Glomerular visceral epithelial cell (primary cell): ENCODE measurements at regions not wholly inside any gene's neighbourhood (a gene's known extent, or its start where the extent isn't known, plus 50 kb on each side); places are given as distances from the start of the nearest gene placed in this dataset.
"Not testable (repeated sequence)": the region's sequence is repeated elsewhere in the genome, so short reads cannot be mapped to it uniquely, and the experiment has no call there.

Experiments used
- DNase-seq: peaks from one replicate; pipeline ENCODE4 v3.0.0-alpha.2; 2016; ENCODE audit errors: extremely low spot score

GRCh38 chr1:14137411-14138134, 437.6 kb downstream of the PRDM2 start:
- DNase-seq: no peak

GRCh38 chr1:14138135-14138506, 438.1 kb downstream of the PRDM2 start:
- peak; percentile 33 for DNase-seq

- no peak for DNase-seq
Observed at GRCh38 chr1:14138687-14139086, 438.7 kb downstream of the PRDM2 start.

GRCh38 chr1:14140831-14141401, 440.9 kb downstream of the PRDM2 start:
- DNase-seq: no peak

GRCh38 chr1:14141656-14142055, 441.7 kb downstream of the PRDM2 start:
- no peak for DNase-seq

GRCh38 chr1:14142397-14143100, 442.6 kb downstream of the PRDM2 start:
- DNase-seq: no peak

GRCh38 chr1:14143777-14144176, 443.8 kb downstream of the PRDM2 start:
- no peak for DNase-seq

- no peak for DNase-seq
Observed at GRCh38 chr1:14148526-14148925, 448.5 kb downstream of the PRDM2 start.

- no peak for DNase-seq
Observed at GRCh38 chr1:14149431-14149830, 449.1 kb upstream of the KAZN start.

GRCh38 chr1:14156543-14156942, 441.9 kb upstream of the KAZN start:
- no peak for DNase-seq

GRCh38 chr1:14160781-14161180, 437.7 kb upstream of the KAZN start:
- DNase-seq: no peak

GRCh38 chr1:14163246-14163645, 435.2 kb upstream of the KAZN start:
- no peak for DNase-seq

- no peak for DNase-seq
Observed at GRCh38 chr1:14165371-14165801, 433.1 kb upstream of the KAZN start.

GRCh38 chr1:14167884-14168283, 430.6 kb upstream of the KAZN start:
- no peak for DNase-seq

GRCh38 chr1:14168326-14169063, 430.0 kb upstream of the KAZN start:
- no peak for DNase-seq

- DNase-seq: no peak
Observed at GRCh38 chr1:14173598-14173997, 424.9 kb upstream of the KAZN start.

GRCh38 chr1:14177866-14178265, 420.6 kb upstream of the KAZN start:
- DNase-seq: not testable (repeated sequence)

GRCh38 chr1:14180738-14181137, 417.7 kb upstream of the KAZN start:
- no peak for DNase-seq

GRCh38 chr1:14181191-14181795, 417.2 kb upstream of the KAZN start:
- DNase-seq: no peak

GRCh38 chr1:14182856-14183255, 415.6 kb upstream of the KAZN start:
- DNase-seq: no peak

- DNase-seq: no peak
Observed at GRCh38 chr1:14183329-14183728, 415.2 kb upstream of the KAZN start.

GRCh38 chr1:14184454-14184853, 414.0 kb upstream of the KAZN start:
- DNase-seq: no peak
